HAP-1 (cell line): ENCODE measurements at regions not wholly inside any gene's neighbourhood (a gene's known extent, or its start where the extent isn't known, plus 50 kb on each side); places are given as distances from the start of the nearest gene placed in this dataset.

Experiments used
- DNase-seq, 2 experiments: peaks; one replicate each; pipeline ENCODE4 v3.0.0-alpha.2; 2016 to 2020; ENCODE audit warnings: low spot score in 2 of 2
- H3K27me3 ChIP-seq: fragments of 250-450 bp; sonication (Bioruptor Pico); 2 replicates; pipeline ENCODE4 v1.5.1; 2020; ENCODE audit warnings: low read depth, mild to moderate bottlenecking, moderate library complexity
- H3K36me3 ChIP-seq: fragments of 250-450 bp; sonication (Bioruptor Pico); replicated peaks from 2 replicates; pipeline ENCODE4 v1.5.1; 2020; ENCODE audit warnings: mild to moderate bottlenecking
- H3K4me1 ChIP-seq: fragments of 250-450 bp; sonication (Bioruptor Pico); 2 replicates; pipeline ENCODE4 v1.5.1; 2020; ENCODE audit warnings: mild to moderate bottlenecking
- H3K4me3 ChIP-seq: fragments of 250-450 bp; sonication (Bioruptor Pico); 2 replicates; pipeline ENCODE4 v1.5.1; 2020; ENCODE audit warnings: mild to moderate bottlenecking, moderate library complexity
- H3K9me3 ChIP-seq: fragments of 250-450 bp; sonication (Bioruptor Pico); 2 replicates; pipeline ENCODE4 v1.5.1; 2020; ENCODE audit warnings: mild to moderate bottlenecking, moderate library complexity
- in situ Hi-C: fragments of 300-500 bp; cut with MboI; formaldehyde crosslinking; loops from 3 replicates; pipeline ENCODE4 v1.14.3; 2020; ENCODE audit warnings: low sequenced_read_pairs, inconsistent platforms, mixed read lengths

- H3K4me3 ChIP-seq: no peak overlapping the region
- no peaks in the 10 kb centered on the region for H3K9me3 ChIP-seq
Measured at GRCh38 chr21:27606422-27606821, 639.5 kb upstream of the ADAMTS5 start.

GRCh38 chr21:27596196-27596595 lies 629.3 kb upstream of the ADAMTS5 start:
- Histone ChIP-seq H3K9me3 (no peaks in the 10 kb centered on the region), H3K4me1 (no peaks in the 10 kb centered on the region), H3K27me3 (no peaks in the 10 kb centered on the region), H3K4me3 (no peak overlapping the region), H3K36me3 (no peaks in the 10 kb centered on the region)
- no peak for DNase-seq
- in situ Hi-C loops: no loop called here

More at GRCh38 chr21:27606422-27606821, 639.5 kb upstream of the ADAMTS5 start:
- Histone ChIP-seq H3K36me3 (no peaks in the 10 kb centered on the region), H3K4me1 (no peaks in the 10 kb centered on the region), H3K27me3 (no peaks in the 10 kb centered on the region)
- in situ Hi-C loops: no loop called here
- DNase-seq: no peak

GRCh38 chr21:27595716-27596115 lies 628.8 kb upstream of the ADAMTS5 start:
- no peak for DNase-seq
- Histone ChIP-seq H3K9me3 (no peaks in the 10 kb centered on the region), H3K4me3 (no peak overlapping the region), H3K36me3 (no peaks in the 10 kb centered on the region), H3K4me1 (no peaks in the 10 kb centered on the region), H3K27me3 (no peaks in the 10 kb centered on the region)
- in situ Hi-C loops: no loop called here

- DNase-seq: no peak
Measured at GRCh38 chr21:27590271-27590670, 623.4 kb upstream of the ADAMTS5 start.

GRCh38 chr21:27589781-27590180 lies 622.9 kb upstream of the ADAMTS5 start:
- no peak for DNase-seq
- in situ Hi-C loops: no loop called here
- H3K4me1 ChIP-seq: no peaks in the 10 kb centered on the region
- H3K27me3 ChIP-seq: no peaks in the 10 kb centered on the region
- H3K9me3 ChIP-seq: no peaks in the 10 kb centered on the region
- H3K4me3 ChIP-seq: no peak overlapping the region
- no peaks in the 10 kb centered on the region for H3K36me3 ChIP-seq

More at GRCh38 chr21:27590271-27590670, 623.4 kb upstream of the ADAMTS5 start:
- no peaks in the 10 kb centered on the region for H3K4me1 ChIP-seq
- H3K4me3 ChIP-seq: no peak overlapping the region
- H3K36me3 ChIP-seq: no peaks in the 10 kb centered on the region
- no peaks in the 10 kb centered on the region for H3K27me3 ChIP-seq
- in situ Hi-C loops: no loop called here
- H3K9me3 ChIP-seq: no peaks in the 10 kb centered on the region

GRCh38 chr21:27586986-27587385 lies 620.1 kb upstream of the ADAMTS5 start:
- in situ Hi-C loops: no loop called here
- no peak for DNase-seq
- Histone ChIP-seq H3K36me3 (no peaks in the 10 kb centered on the region), H3K4me1 (no peaks in the 10 kb centered on the region), H3K9me3 (no peaks in the 10 kb centered on the region), H3K4me3 (no peak overlapping the region), H3K27me3 (no peaks in the 10 kb centered on the region)

- Histone ChIP-seq H3K4me3 (no peak overlapping the region), H3K9me3 (no peaks in the 10 kb centered on the region), H3K4me1 (no peaks in the 10 kb centered on the region), H3K36me3 (no peaks in the 10 kb centered on the region), H3K27me3 (no peaks in the 10 kb centered on the region)
- DNase-seq: no peak
- in situ Hi-C loops: no loop called here
Measured at GRCh38 chr21:27586326-27586725, 619.4 kb upstream of the ADAMTS5 start.

GRCh38 chr21:27584256-27584655 lies 617.4 kb upstream of the ADAMTS5 start:
- Histone ChIP-seq H3K27me3 (no peaks in the 10 kb centered on the region), H3K4me3 (no peak overlapping the region), H3K4me1 (no peaks in the 10 kb centered on the region), H3K36me3 (no peaks in the 10 kb centered on the region), H3K9me3 (no peaks in the 10 kb centered on the region)
- no peak for DNase-seq
- in situ Hi-C loops: no loop called here

- no peaks in the 10 kb centered on the region for H3K9me3 ChIP-seq
- no peaks in the 10 kb centered on the region for H3K4me1 ChIP-seq
- DNase-seq: no peak
- in situ Hi-C loops: no loop called here
- H3K4me3 ChIP-seq: no peak overlapping the region
- no peaks in the 10 kb centered on the region for H3K27me3 ChIP-seq
- no peaks in the 10 kb centered on the region for H3K36me3 ChIP-seq
Measured at GRCh38 chr21:27582948-27583430, 616.1 kb upstream of the ADAMTS5 start.

- H3K4me1 ChIP-seq: no peaks in the 10 kb centered on the region
- H3K27me3 ChIP-seq: no peaks in the 10 kb centered on the region
- H3K36me3 ChIP-seq: no peaks in the 10 kb centered on the region
- no peak for DNase-seq
- no peak overlapping the region for H3K4me3 ChIP-seq
- in situ Hi-C loops: no loop called here
- no peaks in the 10 kb centered on the region for H3K9me3 ChIP-seq
Measured at GRCh38 chr21:27582246-27582947, 615.5 kb upstream of the ADAMTS5 start.

- in situ Hi-C loops: no loop called here
- no peaks in the 10 kb centered on the region for H3K4me1 ChIP-seq
- no peaks in the 10 kb centered on the region for H3K27me3 ChIP-seq
- no peaks in the 10 kb centered on the region for H3K36me3 ChIP-seq
- no peak overlapping the region for H3K4me3 ChIP-seq
- no peak for DNase-seq
- no peaks in the 10 kb centered on the region for H3K9me3 ChIP-seq
Measured at GRCh38 chr21:27581168-27581567, 614.3 kb upstream of the ADAMTS5 start.

GRCh38 chr21:27580276-27580675 lies 613.4 kb upstream of the ADAMTS5 start:
- DNase-seq: no peak
- H3K4me3 ChIP-seq: no peak overlapping the region
- H3K27me3 ChIP-seq: no peaks in the 10 kb centered on the region
- in situ Hi-C loops: no loop called here
- H3K9me3 ChIP-seq: no peaks in the 10 kb centered on the region
- no peaks in the 10 kb centered on the region for H3K36me3 ChIP-seq
- H3K4me1 ChIP-seq: no peaks in the 10 kb centered on the region

- no peaks in the 10 kb centered on the region for H3K4me1 ChIP-seq
- no peak for DNase-seq
- H3K4me3 ChIP-seq: no peak overlapping the region
- no peaks in the 10 kb centered on the region for H3K36me3 ChIP-seq
- no peaks in the 10 kb centered on the region for H3K9me3 ChIP-seq
- no peaks in the 10 kb centered on the region for H3K27me3 ChIP-seq
- in situ Hi-C loops: no loop called here
Measured at GRCh38 chr21:27578741-27579265, 611.9 kb upstream of the ADAMTS5 start.

- Histone ChIP-seq H3K4me1 (no peaks in the 10 kb centered on the region), H3K4me3 (no peak overlapping the region), H3K9me3 (no peaks in the 10 kb centered on the region), H3K36me3 (no peaks in the 10 kb centered on the region), H3K27me3 (no peaks in the 10 kb centered on the region)
- in situ Hi-C loops: loop anchor here (25.0 kb wide), 1 partner anchor 710 kb away; no protein-coding TSS in a partner anchor
- DNase-seq: no peak
Measured at GRCh38 chr21:27572696-27573095, 605.8 kb upstream of the ADAMTS5 start.
